ENCODE measurements at regions not wholly inside any gene's neighbourhood (a gene's known extent, or its start where the extent isn't known, plus 50 kb on each side); places are given as distances from the start of the nearest gene placed in this dataset.

- no peak for ATAC-seq
- TF ChIP-seq ZNF565 (CRISPR knock-in tag; conservative IDR thresholded peaks at IDR 0.05; ENCODE audit: low read depth) (no peak), ESRRG (CRISPR knock-in tag; IDR thresholded peaks at IDR 0.05) (no peak), RARB (CRISPR knock-in tag; IDR thresholded peaks at IDR 0.05) (no peak), CSRNP3 (CRISPR knock-in tag; IDR thresholded peaks at IDR 0.05) (no peak), POU6F1 (CRISPR knock-in tag; IDR thresholded peaks at IDR 0.05; ENCODE audit: borderline replicate concordance, low read depth) (no peak)
These were observed 99.4 kb downstream of the DTWD1 start for GRCh38 chr15:49720261-49720660.

GRCh38 chr15:49721091-49721490, 100.2 kb downstream of the DTWD1 start:
- ATAC-seq: no peak
- TF ChIP-seq ZNF70 (CRISPR knock-in tag; IDR thresholded peaks at IDR 0.05) (no peak), CREB5 (CRISPR knock-in tag; IDR thresholded peaks at IDR 0.05; ENCODE audit: low read depth) (no peak), TOX (CRISPR knock-in tag; IDR thresholded peaks at IDR 0.05; ENCODE audit: borderline replicate concordance) (no peak), PATZ1 (CRISPR knock-in tag; IDR thresholded peaks at IDR 0.05; ENCODE audit: borderline replicate concordance) (no peak), ARNTL (CRISPR knock-in tag; IDR thresholded peaks at IDR 0.05; ENCODE audit: borderline replicate concordance, low read depth) (no peak), POU6F1 (CRISPR knock-in tag; IDR thresholded peaks at IDR 0.05; ENCODE audit: borderline replicate concordance, low read depth) (no peak)

- ATAC-seq: no peak
- TF ChIP-seq PATZ1 (CRISPR knock-in tag; IDR thresholded peaks at IDR 0.05; ENCODE audit: borderline replicate concordance) (no peak), OSR1 (CRISPR knock-in tag; IDR thresholded peaks at IDR 0.05) (no peak), TSHZ2 (CRISPR knock-in tag; IDR thresholded peaks at IDR 0.05) (no peak), TCF4 (CRISPR knock-in tag; IDR thresholded peaks at IDR 0.05; ENCODE audit: borderline replicate concordance) (no peak), RARB (CRISPR knock-in tag; IDR thresholded peaks at IDR 0.05) (no peak), ZNF70 (CRISPR knock-in tag; IDR thresholded peaks at IDR 0.05) (no peak), CREB5 (CRISPR knock-in tag; IDR thresholded peaks at IDR 0.05; ENCODE audit: low read depth) (no peak), ZNF565 (CRISPR knock-in tag; conservative IDR thresholded peaks at IDR 0.05; ENCODE audit: low read depth) (no peak)
These were observed 100.8 kb downstream of the DTWD1 start for GRCh38 chr15:49721621-49722020.
